ENCODE measurements at regions not wholly inside any gene's neighbourhood (a gene's known extent, or its start where the extent isn't known, plus 50 kb on each side); places are given as distances from the start of the nearest gene placed in this dataset.

DNA sequence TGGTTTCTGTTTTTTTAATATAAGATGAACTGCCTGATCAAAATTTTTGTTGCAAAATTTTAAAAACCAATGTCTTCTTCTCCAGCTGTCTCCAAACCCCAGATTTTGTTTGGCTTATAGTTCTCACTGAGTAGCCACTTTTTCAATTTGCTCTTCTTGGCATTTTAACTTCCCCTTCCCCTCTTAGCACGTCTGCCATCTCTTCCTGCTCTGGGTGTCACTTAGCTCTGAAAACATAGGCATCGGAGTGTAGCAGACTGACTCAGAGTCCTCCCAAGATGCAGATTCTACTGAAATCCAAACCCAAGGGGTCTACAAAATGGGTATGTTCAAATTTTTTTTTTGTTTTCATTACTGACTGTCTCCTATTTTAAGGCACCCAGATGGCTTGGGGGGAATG, 270.3 kb upstream of the KIRREL3 start:
- TF ChIP-seq, protein P1, sequence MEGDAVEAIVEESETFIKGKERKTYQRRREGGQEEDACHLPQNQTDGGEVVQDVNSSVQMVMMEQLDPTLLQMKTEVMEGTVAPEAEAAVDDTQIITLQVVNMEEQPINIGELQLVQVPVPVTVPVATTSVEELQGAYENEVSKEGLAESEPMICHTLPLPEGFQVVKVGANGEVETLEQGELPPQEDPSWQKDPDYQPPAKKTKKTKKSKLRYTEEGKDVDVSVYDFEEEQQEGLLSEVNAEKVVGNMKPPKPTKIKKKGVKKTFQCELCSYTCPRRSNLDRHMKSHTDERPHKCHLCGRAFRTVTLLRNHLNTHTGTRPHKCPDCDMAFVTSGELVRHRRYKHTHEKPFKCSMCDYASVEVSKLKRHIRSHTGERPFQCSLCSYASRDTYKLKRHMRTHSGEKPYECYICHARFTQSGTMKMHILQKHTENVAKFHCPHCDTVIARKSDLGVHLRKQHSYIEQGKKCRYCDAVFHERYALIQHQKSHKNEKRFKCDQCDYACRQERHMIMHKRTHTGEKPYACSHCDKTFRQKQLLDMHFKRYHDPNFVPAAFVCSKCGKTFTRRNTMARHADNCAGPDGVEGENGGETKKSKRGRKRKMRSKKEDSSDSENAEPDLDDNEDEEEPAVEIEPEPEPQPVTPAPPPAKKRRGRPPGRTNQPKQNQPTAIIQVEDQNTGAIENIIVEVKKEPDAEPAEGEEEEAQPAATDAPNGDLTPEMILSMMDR (IDR thresholded peaks at IDR 0.05), result no peak
- no peak for TF ChIP-seq POLR2AphosphoS5 (IDR thresholded peaks at IDR 0.05)

Measured in suprapubic skin (tissue), 3 donors.